ENCODE measurements at regions not wholly inside any gene's neighbourhood (a gene's known extent, or its start where the extent isn't known, plus 50 kb on each side); places are given as distances from the start of the nearest gene placed in this dataset.
"Not testable (repeated sequence)": the region's sequence is repeated elsewhere in the genome, so short reads cannot be mapped to it uniquely, and the experiment has no call there.

DNA sequence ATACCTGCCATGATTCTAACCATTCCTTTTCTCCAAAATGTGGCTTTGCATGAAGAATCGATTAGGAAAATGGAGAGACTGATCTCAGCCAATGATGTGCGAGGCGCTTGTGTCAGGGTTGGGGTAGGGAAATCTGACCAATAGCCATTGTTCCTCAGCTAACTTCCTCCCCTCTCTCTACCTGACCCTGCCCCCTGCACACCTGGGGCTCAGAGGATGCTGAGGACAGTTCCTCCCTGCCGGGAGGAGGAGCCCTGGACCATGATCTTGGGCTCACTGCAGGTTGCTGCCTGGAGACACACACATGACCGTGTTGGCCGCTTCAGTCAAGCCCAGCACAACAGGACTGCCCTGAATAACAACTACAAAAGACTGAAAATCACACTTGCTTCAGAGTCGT lies 119.8 kb upstream of the SFSWAP start:
- CTCF ChIA-PET: no interaction called here

DNA sequence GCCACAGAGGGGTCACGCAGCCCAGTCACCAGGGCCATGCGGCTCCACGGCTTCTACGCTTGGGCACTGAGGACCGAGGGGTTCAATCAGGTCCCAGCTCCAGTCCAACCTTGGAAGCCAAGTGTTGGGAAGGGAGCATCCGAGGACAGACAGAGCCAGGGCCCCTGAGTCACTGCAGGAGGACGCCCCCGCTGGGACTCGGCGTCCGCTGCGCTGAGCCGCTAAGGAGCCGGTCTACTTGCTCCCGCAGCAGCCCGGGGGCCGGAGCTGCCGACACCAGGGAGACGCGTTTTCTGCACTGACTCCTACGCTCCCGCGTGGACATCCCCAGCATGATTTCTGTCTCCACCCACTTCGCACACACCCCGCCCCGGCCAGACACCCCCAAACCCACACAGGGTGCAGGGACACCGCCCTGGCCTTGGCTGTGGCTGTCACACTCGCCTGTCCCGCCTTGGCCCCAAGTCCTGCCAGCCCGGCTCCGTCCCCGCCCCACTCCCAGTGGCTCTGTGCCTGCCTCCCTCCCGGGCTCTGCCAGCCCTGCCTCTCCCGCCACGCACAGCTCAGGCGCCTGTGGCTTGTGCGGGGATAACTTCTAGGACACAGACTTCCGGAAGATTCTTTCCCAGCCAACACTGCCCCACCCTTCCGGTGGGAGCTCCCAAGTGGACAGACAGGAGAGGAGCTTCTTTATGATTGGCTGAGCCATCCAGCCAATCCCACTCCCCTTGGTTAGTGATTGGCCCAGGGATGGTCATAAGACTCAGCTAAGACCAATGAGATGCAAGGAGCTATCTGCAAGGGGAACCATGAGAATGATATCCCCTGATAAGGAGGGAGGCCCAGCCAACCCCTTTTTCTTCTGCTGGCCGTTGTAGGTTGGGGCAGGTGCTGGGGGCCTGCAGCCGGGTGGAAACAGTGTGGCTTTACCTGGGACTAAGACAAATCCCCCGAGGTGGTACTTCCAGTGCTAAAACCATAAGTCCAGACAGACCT lies 118.9 kb upstream of the SFSWAP start:
- H3K27me3 Mint-ChIP-seq: no peaks in the 10 kb centered on the region
- H3K9me3 Mint-ChIP-seq: peaks cover 2% of the 10 kb centered on the region
- H3K27ac Mint-ChIP-seq: no peak overlapping the region
- peaks cover 16% of the 10 kb centered on the region for H3K4me1 Mint-ChIP-seq (ENCODE audit: low read depth)
- DNase-seq: no peak
- H3K4me3 Mint-ChIP-seq: no peak overlapping the region
- ChIA-PET CTCF (interaction anchor here (0.7 to 1.1 kb wide), 2 partner anchors 33 to 50 kb away, joined by 3 read pairs; no protein-coding TSS in a partner anchor), POLR2A (interaction anchor here (1.1 kb wide), 1 partner anchor 14 kb away, joined by 3 read pairs; no protein-coding TSS in a partner anchor)
- no peaks in the 10 kb centered on the region for H3K36me3 Mint-ChIP-seq
- intact Hi-C loops (cut with micrococcal nuclease): no loop called here

More for the DNA sequence above, 119.8 kb upstream of the SFSWAP start:
- no peaks in the 10 kb centered on the region for H3K36me3 Mint-ChIP-seq
- intact Hi-C loops (cut with micrococcal nuclease): no loop called here
- DNase-seq: no peak
- no peak overlapping the region for H3K27ac Mint-ChIP-seq
- peaks cover 2% of the 10 kb centered on the region for H3K9me3 Mint-ChIP-seq
- POLR2A ChIA-PET: no interaction called here
- no peaks in the 10 kb centered on the region for H3K27me3 Mint-ChIP-seq
- H3K4me1 Mint-ChIP-seq (ENCODE audit: low read depth): peaks cover 16% of the 10 kb centered on the region
- H3K4me3 Mint-ChIP-seq: no peak overlapping the region

DNA sequence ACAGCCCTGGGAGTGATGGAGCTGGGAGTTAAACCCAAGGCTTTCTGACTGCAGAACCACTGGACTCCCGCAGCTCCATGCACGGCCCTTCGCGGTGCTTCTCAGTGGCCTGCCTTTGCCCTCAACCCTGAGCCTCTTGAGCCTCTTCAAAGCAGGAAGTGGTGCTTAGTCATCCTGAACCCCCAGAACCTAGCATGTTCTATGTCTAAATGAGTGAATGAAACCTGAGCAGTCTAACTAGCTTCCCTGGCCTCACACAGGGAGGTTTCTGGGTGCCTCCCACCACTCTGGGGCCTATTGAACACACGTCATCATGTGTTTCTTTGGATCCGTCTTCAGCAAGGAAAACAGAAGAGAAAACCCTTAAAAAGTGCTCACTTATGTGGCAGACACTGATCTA lies 117.9 kb upstream of the SFSWAP start:
- H3K4me1 Mint-ChIP-seq (ENCODE audit: low read depth): peaks cover 16% of the 10 kb centered on the region
- no peak overlapping the region for H3K4me3 Mint-ChIP-seq
- peak; percentile 72 for DNase-seq
- ChIA-PET CTCF (interaction anchor here (0.7 to 1.1 kb wide), 2 partner anchors 32 to 51 kb away, joined by 3 read pairs; no protein-coding TSS in a partner anchor), POLR2A (interaction anchor here (1.1 kb wide), 1 partner anchor 13 kb away, joined by 3 read pairs; no protein-coding TSS in a partner anchor)
- no peaks in the 10 kb centered on the region for H3K27me3 Mint-ChIP-seq
- no peaks in the 10 kb centered on the region for H3K36me3 Mint-ChIP-seq
- intact Hi-C loops (cut with micrococcal nuclease): loop anchor here (1.0 kb wide), 2 partner anchors 10 to 14 kb away; no protein-coding TSS in a partner anchor
- H3K27ac Mint-ChIP-seq: peak overlapping the region; percentile 71
- H3K9me3 Mint-ChIP-seq: no peaks in the 10 kb centered on the region

DNA sequence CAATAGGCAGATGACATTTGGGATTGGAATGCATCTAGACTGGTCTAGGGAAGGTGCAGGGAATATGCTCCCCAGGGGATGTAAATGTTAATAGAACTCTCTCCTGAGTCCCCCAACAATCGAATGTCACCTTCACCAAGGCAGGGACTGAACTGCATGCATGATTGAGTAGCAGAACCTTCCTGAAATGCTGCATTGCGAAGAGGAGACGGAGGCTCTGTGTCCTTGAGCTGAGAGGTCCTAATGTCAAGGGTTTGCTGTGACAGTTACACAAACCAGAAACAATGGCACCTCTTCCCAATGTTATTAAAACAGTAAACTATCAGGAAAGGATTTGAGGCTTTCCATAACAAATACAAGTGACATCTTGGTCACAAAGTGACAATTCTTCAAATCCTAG lies 117.5 kb upstream of the SFSWAP start:
- H3K27ac Mint-ChIP-seq: peak overlapping the region; percentile 71
- POLR2A ChIA-PET: interaction anchor here (1.1 kb wide), 1 partner anchor 12 kb away, joined by 3 read pairs; no protein-coding TSS in a partner anchor

DNA sequence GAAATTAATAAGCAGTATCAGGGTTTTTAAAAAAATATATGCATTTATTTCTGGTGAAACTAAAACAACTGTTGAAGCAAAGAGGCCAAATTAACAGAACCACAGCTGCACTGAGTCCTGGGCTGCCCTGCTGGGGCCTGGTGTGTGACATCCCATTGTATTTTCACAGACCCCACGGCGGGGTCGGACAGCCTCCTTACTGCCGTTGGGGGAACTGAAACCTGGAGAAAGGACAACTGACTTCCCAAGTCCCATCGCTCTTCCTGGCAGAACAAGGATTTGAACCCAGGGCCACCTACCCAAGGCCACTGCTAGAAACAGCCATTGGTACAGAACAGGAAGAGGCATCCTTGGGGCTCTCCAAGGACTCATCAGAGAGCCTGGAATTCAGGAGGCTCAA lies 114.8 kb upstream of the SFSWAP start:
- POLR2A ChIA-PET: interaction anchor here (1.2 kb wide), 1 partner anchor 8 kb away, joined by 5 read pairs; no protein-coding TSS in a partner anchor
- Mint-ChIP-seq H3K4me1 (ENCODE audit: low read depth) (peaks cover 16% of the 10 kb centered on the region), H3K27me3 (no peaks in the 10 kb centered on the region), H3K27ac (no peak overlapping the region), H3K9me3 (no peaks in the 10 kb centered on the region), H3K36me3 (no peaks in the 10 kb centered on the region), H3K4me3 (no peak overlapping the region)
- DNase-seq: no peak
- CTCF ChIA-PET: interaction anchor here (0.9 kb wide), 1 partner anchor 9 kb away, joined by 3 read pairs; no protein-coding TSS in a partner anchor
- intact Hi-C loops (cut with micrococcal nuclease): no loop called here

More for the DNA sequence above, 117.5 kb upstream of the SFSWAP start:
- H3K4me1 Mint-ChIP-seq (ENCODE audit: low read depth): peaks cover 16% of the 10 kb centered on the region
- CTCF ChIA-PET: interaction anchor here (0.7 to 1.1 kb wide), 2 partner anchors 31 to 51 kb away, joined by 3 read pairs; no protein-coding TSS in a partner anchor
- no peaks in the 10 kb centered on the region for H3K9me3 Mint-ChIP-seq
- no peaks in the 10 kb centered on the region for H3K36me3 Mint-ChIP-seq
- no peak for DNase-seq
- H3K4me3 Mint-ChIP-seq: no peak overlapping the region
- intact Hi-C loops (cut with micrococcal nuclease): loop anchor here (1.0 kb wide), 2 partner anchors 10 to 14 kb away; no protein-coding TSS in a partner anchor
- no peaks in the 10 kb centered on the region for H3K27me3 Mint-ChIP-seq

DNA sequence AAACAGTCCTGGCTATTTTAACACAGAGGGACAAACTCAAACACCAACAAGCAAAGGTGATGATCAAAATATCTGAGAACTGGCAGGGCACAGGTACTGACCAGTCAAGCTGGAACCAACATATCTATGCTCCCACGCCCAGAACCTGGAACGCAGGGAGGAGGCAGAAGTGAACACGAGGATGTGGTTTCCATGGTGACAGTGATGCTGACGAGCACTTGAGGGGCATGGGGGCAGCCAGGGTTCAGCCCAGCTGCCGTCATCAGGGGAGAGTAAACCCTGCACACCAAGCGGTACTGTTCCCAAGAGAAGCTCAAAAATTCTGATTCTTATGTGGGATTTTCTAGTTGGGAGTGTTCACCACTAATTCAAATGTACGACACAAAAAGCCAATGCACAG lies 113.6 kb upstream of the SFSWAP start:
- CTCF ChIA-PET: no interaction called here
- Mint-ChIP-seq H3K27ac (no peak overlapping the region), H3K4me3 (no peak overlapping the region), H3K4me1 (ENCODE audit: low read depth) (peaks cover 17% of the 10 kb centered on the region), H3K36me3 (no peaks in the 10 kb centered on the region), H3K9me3 (no peaks in the 10 kb centered on the region), H3K27me3 (no peaks in the 10 kb centered on the region)
- DNase-seq: no peak
- POLR2A ChIA-PET: no interaction called here
- intact Hi-C loops (cut with micrococcal nuclease): no loop called here

DNA sequence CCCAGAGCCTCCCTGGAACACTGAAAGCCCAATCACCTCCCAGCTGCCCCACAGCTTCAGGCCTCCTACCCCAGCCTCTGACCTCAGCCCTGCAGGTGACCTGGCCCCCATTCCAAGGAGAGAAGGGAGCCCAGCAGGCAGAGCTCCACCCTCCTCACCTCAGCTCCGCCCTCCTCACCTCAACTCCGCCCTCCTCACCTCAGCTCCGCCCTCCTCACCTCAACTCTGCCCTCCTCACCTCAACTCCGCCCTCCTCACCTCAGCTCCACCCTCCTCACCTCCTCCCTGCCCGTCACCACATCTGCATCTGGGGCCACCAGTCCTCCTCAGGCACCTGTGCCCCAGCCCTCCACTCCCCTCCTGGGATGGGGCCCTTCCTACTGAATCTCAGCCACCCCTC lies 112.2 kb upstream of the SFSWAP start:
- CTCF ChIA-PET: no interaction called here
- Mint-ChIP-seq H3K36me3 (no peaks in the 10 kb centered on the region), H3K27ac (no peak overlapping the region), H3K4me3 (no peak overlapping the region), H3K27me3 (no peaks in the 10 kb centered on the region), H3K9me3 (no peaks in the 10 kb centered on the region), H3K4me1 (ENCODE audit: low read depth) (peaks cover 18% of the 10 kb centered on the region)
- DNase-seq: peak; percentile 17
- intact Hi-C loops (cut with micrococcal nuclease): no loop called here
- POLR2A ChIA-PET: no interaction called here

DNA sequence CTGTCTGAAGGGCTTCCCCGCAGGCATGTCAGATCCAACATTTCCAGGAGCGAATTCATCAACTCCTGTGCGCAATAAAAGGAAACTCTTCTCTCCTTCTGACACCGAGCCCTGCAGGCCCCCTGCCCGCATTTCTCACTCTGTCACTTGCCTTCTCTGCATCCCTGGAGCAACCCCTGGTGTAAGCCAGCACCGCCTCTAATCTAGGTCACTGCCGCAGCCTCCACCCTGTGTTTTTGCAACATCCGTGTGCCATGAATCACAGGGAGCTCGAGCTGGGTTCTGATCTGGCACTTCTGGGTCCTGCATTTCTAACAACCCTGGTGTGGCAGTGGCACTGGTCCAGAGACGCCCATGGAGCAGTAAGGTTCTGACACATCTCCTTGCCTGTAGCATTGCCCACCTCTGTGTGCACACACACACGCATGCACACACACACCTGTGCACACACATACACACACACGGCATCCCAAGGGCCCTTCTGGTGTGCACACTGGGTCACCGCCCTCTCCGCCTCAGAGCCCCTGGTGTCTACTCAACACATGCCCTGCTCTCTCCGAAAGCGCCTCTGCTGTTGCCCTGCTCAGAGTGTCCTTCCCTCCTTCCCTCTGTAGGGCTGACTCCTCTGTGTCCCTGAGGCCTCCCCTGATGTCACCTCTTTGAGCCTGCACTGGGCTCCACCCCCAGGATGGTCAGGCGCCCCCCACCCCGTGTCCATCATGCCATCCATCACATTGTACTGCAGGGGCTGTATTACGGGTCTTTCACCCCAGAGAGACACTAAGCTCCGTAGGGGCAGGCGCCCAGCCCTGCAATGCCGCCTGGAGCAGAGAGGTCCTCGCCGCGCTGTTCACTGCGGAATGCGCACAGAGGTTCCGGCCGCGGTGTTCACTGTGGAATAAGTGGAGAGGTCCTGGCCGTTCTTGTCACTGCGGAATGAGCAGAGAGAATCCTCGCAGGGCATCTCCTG lies 111.4 kb upstream of the SFSWAP start:
- intact Hi-C loops (cut with micrococcal nuclease): loop anchor here (10.0 kb wide), 1 partner anchor 495 kb away; no protein-coding TSS in a partner anchor

DNA sequence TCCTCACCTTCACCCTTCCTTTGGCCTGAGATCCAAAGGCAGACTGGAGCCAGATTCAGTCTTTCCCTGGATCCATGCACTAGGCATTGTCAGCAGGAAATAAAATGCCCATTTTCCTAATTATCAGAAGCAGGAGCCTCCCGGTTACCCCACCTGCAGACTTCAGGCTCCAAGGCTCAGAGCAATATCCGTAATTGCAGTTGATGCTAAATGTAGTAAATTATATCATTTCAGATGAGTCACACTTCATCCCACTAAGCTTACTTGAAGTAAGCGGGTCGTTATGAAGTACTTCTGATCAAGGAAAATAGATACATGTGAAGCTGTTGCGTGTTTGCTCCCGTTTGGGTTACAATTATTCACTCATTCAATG lies 110.7 kb upstream of the SFSWAP start:
- H3K36me3 Mint-ChIP-seq: no peaks in the 10 kb centered on the region
- ChIA-PET CTCF (no interaction called here), POLR2A (no interaction called here)
- intact Hi-C loops (cut with micrococcal nuclease): loop anchor here (10.0 kb wide), 1 partner anchor 495 kb away; no protein-coding TSS in a partner anchor
- DNase-seq: no peak
- no peaks in the 10 kb centered on the region for H3K9me3 Mint-ChIP-seq
- H3K4me3 Mint-ChIP-seq: no peak overlapping the region
- peaks cover 30% of the 10 kb centered on the region for H3K4me1 Mint-ChIP-seq (ENCODE audit: low read depth)
- no peak overlapping the region for H3K27ac Mint-ChIP-seq
- H3K27me3 Mint-ChIP-seq: no peaks in the 10 kb centered on the region

More for the DNA sequence above, 111.4 kb upstream of the SFSWAP start:
- no peaks in the 10 kb centered on the region for H3K27me3 Mint-ChIP-seq
- H3K4me1 Mint-ChIP-seq (ENCODE audit: low read depth): peaks cover 23% of the 10 kb centered on the region
- DNase-seq: no peak
- H3K27ac Mint-ChIP-seq: no peak overlapping the region
- no peaks in the 10 kb centered on the region for H3K36me3 Mint-ChIP-seq
- POLR2A ChIA-PET: no interaction called here
- no peak overlapping the region for H3K4me3 Mint-ChIP-seq
- no peaks in the 10 kb centered on the region for H3K9me3 Mint-ChIP-seq
- CTCF ChIA-PET: no interaction called here

DNA sequence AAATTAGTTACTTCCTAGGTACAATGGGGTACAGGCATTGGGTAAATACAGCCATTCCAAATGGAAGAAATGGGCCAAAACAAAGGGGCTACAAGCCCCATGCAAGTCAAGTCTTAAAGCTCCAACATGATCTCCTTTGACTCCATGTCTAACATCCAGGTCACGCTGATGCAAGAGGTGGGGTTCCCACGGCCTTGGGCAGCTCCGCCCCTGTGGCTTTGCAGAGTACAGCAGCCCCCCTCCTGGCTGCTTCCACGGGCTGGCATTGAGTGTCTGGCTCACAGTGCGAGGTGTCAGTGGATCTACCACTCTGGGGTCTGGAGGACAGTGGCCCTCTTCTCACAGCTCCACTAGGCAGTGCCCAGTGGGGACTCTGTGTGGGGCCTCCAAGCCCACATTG lies 109.4 kb upstream of the SFSWAP start:
- DNase-seq, H3K27me3 Mint-ChIP-seq, H3K4me3 Mint-ChIP-seq, CTCF ChIA-PET, POLR2A ChIA-PET, H3K9me3 Mint-ChIP-seq, H3K36me3 Mint-ChIP-seq, H3K27ac Mint-ChIP-seq: not testable (repeated sequence)
- H3K4me1 Mint-ChIP-seq (ENCODE audit: low read depth): peaks cover 43% of the 10 kb centered on the region
- intact Hi-C loops (cut with micrococcal nuclease): loop anchor here (10.0 kb wide), 1 partner anchor 497 kb away; no protein-coding TSS in a partner anchor

DNA sequence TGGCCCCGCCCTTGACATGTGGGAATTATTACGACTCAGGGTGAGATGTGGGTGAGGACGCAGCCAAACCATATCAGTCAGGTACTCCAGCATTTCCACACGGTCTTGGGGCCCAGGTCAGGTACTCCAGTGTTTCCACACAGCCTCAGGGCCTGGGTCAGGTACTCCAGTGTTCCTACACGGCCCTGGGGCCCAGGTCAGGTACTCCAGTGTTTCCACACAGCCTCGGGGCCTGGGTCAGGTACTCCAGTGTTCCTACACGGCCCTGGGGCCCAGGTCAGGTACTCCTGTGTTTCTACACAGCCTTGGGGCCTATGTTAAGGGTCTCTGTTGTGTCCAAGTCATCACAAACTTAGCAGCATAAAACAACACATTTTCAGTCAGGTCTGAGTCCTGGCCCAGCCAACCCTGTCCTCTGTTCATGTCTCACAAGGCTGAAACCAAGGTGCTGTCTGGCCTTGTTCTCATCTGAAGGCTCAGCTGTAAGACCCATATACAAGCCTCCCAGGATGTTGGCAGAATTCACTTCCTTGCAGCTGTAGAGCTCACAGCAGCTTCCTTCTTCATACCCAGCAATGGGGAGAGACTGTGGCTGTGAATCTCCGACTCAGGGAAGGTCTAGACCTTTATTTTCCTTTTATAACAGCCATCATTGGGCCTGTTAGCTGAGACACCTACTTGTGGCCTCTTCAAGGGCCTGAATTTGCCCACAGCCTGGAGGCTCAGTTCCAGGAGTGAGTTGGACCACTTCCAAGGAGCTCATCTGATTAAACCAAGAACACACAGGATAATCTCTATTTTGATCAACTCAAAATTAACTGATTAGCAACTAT lies 107.6 kb upstream of the SFSWAP start:
- H3K4me3 Mint-ChIP-seq: peak overlapping the region; percentile 59
- ChIA-PET POLR2A (interaction anchor here (1.5 kb wide), 1 partner anchor 8 kb away, joined by 5 read pairs; no protein-coding TSS in a partner anchor), CTCF (no interaction called here)
- peaks cover 2% of the 10 kb centered on the region for H3K36me3 Mint-ChIP-seq
- H3K27ac Mint-ChIP-seq: peak overlapping the region; percentile 64
- no peaks in the 10 kb centered on the region for H3K27me3 Mint-ChIP-seq
- no peaks in the 10 kb centered on the region for H3K9me3 Mint-ChIP-seq
- intact Hi-C loops (cut with micrococcal nuclease): loop anchor here (1.0 to 10.0 kb wide), 2 partner anchors 10 to 499 kb away; no protein-coding TSS in a partner anchor
- DNase-seq: peak; percentile 58
- H3K4me1 Mint-ChIP-seq (ENCODE audit: low read depth): peaks cover 61% of the 10 kb centered on the region
